HG03565 (cell line): ENCODE measurements at regions not wholly inside any gene's neighbourhood (a gene's known extent, or its start where the extent isn't known, plus 50 kb on each side); places are given as distances from the start of the nearest gene placed in this dataset.

ENCODE experiments used
- ATAC-seq: cut with Tn5 transposase; IDR thresholded peaks from one replicate; pipeline ENCODE4 v1.9.1; 2021; ENCODE audit warnings: mild to moderate bottlenecking, moderate library complexity; ENCODE audit not compliant: unreplicated experiment

DNA sequence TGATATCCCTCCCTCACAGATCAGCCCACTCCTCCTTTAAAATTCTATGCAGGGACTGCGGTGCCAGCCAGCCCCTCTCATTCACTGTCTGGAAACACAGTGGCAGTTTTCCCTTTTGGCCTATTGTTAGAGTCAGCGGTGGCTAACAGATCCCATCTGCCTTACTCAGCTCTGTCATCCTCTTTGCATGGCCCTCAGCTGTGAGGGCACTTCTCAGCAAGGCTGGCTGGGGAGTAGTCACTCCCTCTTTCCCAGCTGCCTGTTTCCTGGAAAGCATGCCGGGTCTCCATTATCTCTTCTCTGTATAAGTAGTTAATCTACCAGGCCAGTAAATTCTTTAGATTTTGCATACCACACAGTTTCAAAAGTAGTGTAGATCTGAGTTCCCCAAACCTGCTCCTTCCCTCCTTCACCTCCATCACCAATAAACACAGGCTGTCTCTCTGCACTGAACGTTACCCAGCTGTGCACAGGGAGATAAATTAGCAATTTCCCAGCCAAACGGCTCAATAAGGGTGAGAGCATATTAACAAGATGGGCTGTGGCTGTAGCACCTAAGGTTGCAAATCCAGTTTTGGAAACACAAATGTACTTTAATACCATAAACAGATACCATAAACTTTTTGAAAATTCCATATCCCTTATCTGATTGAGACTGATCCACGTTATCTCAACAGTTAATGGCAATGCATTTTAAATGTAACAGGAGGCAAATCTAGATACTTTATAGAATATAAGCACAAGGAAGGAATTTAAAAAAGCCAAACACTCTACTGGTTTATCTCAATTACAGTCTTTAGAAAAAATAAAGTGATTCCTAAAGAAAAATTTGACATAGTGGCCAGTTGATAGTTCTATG is 229.3 kb downstream of the ANKRD50 start:
- ATAC-seq: no peak

DNA sequence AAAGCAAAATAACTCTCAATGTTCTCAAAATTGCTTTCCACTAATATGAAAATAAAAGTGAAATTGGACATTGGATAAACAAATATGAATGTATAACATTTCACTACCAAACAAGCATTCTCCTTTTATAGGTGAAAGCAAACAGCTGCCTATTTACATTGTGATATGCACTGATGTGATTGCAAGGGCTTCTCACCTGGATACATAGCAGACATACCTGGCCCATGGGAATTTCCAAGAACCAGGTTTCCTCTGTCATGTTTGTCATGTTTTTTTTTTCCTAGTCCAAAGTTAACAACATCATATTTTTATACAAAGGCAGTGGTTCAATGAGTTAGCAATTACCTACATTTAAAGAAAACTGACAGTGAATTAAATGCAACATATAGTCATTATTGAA is 228.5 kb downstream of the ANKRD50 start:
- ATAC-seq: no peak

DNA sequence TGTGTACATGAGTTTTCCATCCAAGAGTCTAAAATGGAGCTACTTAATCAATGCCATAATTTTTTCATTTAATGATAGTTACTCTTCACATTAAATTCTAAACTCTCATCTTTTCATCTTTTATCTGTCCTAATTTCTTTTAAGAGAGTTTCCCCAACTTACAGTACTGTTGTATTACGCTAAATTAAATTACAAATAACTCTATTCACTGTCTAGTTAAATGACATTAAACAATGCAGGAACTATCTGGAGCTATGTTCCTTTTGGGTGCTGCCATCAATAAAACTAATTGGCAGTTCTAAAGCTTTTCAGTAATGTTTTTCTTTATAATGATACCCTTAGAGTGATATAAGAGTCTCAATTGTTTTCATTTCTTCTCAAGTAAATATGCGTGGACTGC is 227.6 kb downstream of the ANKRD50 start:
- ATAC-seq: no peak

DNA sequence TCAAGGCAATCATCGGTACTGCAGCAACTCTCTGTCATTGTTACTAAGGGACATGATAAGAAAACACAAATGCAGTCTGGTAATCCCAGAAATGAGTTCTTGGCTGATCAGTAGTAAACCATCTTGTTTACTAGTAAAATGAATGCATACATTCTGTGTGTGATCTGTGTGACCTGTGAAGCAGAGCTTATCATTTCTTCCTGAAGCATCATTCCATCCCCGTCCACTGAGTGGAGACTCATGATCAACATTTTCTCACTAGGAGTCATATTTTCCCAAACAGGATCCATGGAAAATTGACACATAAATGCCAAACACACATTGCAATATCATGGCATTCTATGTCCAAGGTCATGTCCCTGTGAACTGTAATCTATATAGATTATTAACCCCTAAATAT is 226.1 kb downstream of the ANKRD50 start:
- no peak for ATAC-seq

DNA sequence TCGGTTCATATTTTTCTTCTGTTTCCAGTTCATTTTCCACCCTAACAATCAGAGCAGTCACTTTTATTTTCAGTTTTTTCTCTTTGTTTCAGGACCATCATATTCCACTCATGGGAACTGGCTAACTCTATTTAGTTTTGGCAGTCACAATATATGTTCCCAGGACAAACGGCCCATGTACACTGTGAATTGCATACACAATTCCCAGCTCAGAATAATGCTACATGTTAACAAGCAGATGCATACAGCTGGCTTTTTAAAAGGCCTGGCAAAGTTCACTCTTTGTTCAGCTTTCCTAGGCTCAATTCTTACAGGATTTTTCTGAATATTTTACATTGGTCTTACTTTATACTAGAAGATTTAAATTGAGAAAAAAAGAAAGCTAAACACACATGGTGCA is 224.9 kb downstream of the ANKRD50 start:
- no peak for ATAC-seq

DNA sequence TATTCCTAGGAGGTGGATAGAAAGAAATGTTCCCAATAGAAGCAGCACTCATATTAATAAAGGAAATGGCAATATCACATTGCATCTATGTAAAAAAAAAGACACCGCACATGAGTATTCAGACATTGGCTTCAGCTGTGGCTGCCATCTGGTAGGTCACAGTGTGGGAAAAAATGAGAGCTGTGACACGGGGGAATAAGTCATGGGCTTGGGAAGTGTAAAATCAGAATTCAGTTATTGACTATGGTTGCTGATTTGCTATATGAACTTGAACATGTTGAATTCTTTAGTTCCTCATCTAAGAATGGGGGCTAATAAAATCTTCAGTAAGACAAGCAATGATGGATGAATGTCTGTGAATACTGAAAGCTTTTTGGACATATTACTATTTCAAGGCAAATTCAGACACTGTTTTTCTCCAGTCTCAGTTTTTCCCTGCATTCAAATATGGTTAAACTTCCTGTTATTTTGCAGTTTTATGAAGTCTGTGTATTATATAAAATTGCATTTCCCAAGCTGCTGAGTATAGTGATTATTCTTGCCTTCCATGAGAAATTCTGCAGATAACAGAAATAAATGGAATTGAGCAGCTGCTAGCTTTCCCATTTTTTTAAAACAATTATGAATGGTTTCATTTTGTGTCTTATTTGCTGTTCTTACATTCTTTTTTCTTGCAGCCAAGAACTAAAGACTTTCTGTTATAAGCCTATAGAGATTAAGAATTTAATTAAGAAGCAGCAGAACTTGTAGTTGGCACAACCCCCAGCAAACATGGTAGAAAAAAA is 221.0 kb downstream of the ANKRD50 start:
- no peak for ATAC-seq

DNA sequence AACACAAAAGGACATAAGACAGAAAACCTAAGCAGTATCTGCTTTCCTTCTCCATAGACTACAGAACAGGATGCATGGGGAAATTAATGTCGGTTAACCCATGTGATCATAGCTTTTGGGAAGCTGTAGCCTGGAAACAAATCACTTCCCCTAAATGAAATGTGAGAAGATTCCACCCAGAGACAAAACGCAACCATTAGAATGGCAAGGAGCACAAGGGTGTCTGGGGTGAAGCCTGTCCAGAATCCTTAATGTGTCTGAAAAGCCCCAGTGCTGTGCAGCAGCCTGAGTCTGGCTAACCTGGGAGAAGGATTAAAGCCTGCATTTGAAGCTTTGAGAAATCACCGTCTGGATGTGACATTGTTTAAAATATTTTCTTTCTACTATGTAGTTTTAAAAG is 213.3 kb downstream of the ANKRD50 start:
- no peak for ATAC-seq

DNA sequence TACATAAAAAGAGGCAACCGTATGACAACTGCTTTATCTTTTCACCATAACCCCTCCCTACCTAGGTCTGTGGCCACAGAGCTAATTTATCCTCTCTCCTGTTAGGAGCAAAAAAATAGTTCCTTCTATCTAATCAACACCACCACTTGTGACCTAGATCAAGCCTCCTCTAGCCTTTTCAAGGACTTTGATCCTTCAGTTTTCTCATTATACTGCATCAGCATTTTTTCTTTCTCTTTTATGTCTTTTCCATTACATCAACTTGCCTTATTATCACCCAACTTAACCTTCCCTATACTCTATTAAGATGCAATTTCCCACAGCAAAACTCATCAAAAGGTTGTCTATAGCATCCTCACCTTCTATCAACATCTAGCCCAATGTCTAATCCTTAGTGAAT is 211.0 kb downstream of the ANKRD50 start:
- no peak for ATAC-seq

DNA sequence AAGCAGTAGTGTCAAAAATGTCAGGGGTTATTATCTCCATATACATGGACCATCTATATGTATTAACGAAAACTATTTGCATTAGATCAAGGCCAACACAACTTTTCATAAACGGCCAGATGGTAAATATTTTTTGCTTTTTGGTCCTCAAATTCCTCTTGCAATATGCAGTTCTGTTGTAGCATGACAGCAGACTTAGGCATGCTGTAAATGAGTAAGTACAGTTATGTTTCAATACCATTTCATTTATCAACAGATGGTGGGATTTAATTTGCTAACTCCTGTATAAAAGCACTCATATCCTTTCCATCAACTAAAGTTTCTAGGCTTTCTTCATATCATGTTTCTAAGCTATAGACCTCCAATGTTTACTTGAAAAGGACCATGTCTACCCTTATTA is 208.1 kb downstream of the ANKRD50 start:
- no peak for ATAC-seq

DNA sequence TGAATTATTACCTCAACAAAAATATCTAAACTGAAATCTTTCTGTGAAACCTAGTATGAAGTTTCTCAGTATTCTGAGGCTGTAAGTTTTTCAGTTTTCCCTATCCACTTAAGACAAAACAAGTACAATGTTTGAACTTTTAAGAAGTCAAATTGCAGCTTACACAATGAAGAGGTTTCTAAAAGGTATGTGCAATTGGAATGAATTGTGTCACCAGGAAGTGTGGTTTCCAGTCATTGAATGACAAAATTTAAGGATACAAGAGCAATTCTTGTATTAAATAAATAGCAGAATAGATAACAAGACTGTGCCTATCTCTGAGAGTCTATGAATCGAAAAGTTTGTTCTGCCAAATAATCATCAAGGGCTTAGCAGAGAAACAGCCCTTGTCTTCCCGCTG is 207.3 kb downstream of the ANKRD50 start:
- ATAC-seq: no peak

DNA sequence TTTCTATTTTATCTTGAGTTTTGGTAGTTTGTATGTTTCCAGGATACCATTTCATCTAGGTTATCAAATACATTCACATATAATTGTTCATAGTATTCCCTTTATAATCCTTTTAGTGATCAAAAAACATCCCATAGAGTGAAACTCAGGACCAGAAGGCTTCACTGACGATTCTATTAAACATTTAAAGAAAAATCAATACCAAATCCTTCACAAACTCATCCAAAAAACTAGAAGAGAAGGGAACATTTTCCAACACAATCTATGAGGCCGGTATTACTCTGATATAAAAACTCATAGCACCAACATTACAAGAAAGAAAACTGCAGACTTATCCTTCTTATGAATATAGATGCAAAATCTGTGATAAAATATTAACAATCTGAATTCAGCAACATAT is 203.4 kb downstream of the ANKRD50 start:
- ATAC-seq: no peak

DNA sequence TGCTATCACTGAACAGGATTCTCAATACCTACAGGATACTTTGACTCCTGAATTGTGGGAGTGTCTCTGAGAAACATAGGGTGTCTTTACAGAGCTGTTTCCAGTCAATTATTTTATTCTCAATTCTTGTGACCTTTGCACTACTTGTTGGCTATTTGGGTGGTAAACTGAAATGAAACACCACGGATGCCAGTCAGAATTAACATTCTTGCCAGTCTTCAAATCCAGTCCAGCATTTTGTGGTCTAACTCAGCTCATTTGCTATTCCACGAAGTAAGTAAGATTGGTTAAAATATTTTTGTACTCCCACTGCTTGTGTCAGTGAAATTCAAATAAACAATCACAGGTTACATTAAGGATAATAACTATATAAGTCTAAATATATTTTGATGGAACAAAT is 197.9 kb downstream of the ANKRD50 start:
- no peak for ATAC-seq

DNA sequence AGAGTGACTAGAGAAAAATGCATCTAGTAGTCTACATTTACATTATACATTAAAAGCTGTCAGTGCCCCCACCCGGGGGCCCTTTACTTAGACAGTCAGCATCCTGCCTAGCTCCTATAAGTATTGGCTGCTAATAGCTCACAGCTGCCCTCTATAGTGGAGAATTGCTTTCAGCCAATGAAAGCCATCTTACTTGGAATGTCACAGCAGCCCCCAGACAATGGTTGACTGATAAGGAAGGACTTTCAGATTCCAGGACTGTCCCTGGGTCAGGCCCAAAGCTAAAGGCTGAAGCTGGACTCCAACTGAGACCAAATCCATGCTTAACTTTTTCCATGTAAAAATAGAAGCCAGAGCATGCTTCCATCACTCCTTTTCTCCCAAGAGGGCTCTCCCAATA is 196.9 kb downstream of the ANKRD50 start:
- ATAC-seq: no peak

DNA sequence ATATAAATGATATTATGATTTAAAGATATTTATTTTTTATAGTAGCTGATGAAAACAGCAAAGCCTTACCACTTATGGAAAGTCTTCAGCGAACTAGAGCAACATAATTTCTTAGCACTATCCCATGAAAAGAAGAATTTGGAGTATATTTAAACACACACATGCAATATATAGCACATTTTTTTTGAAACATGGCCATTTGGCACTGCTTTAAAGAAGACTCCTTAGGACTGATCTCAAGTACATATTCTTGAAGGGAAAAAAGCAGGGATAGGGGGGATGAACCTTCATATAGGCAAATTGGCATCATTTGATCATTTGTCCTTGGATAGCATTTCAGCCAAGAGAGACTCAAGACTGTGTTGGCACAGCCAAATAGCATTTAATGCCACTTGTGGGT is 193.3 kb downstream of the ANKRD50 start:
- no peak for ATAC-seq

DNA sequence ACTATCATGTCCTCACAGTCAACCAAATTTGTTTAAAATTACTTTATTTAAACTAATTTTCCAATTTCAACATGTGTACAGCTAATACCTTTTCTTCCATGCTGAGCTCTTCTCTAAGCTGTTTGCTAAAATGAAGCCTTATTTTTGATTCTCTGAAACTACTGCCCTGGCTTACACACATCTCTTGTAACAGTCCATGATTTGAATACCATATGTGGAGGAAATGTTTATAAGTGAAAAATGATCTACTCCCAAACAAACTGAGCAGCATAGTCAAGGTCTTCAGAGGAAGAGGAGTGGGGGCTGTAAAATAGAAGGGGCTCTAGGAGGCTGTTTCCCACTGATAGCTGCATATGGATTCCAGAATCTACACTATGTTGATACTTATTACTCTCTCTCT is 188.7 kb downstream of the ANKRD50 start:
- ATAC-seq: no peak

DNA sequence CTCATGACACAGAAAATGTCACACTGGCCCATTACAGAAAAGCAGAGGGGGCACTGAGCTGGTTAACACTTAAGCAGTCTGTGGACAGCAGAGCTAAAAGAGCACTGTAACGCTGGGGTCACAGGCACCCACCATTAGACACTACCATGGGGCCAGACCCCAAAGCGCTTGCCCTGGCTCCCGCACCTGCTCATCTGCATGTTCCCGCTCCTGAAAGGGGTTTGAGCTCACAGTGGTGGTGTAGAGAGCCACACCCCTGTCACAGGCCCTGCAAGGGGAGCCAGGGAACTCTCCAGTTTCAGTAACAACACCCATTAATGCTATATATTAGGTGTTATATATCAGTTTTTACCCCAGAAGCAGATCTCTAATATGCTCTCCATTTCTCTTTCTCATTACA is 187.0 kb downstream of the ANKRD50 start:
- ATAC-seq: no peak

DNA sequence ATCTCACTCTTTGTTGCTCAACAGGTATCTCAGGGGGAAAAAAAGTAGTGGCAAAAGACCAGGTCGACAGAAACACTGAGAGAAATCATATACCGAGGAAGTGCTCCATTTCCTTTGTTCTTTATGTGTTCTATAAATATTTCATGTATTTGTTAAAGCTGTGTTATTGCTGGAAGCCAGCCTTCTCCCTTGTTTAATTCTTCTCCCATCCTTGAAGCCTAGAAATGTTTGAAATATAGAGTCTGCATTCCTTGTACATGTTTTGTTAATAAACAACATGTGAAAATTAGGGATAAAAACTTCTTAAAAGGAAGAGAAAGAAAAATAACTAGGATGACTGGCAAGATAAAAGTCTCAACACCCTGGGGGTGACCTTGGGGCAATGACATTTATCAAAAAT is 186.2 kb downstream of the ANKRD50 start:
- no peak for ATAC-seq

DNA sequence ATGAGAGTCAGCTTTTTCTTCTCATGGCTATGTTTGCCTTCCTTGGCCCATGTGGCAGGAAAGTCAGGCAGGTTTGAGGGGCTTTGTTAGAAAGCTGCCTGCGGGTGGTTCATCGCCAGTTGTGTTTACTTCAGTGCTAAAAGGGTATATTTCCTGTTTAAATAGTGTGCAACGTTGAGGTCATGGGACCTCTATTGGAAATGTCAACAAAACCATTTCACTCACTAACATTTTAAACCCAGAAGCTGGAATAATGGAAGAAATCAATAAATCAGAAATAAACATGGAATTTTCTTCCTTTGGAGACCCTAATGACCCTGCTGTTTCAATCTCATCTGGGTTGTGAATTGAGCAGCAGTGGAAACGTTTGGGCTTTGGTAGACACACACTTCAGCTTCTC is 185.8 kb downstream of the ANKRD50 start:
- no peak for ATAC-seq

DNA sequence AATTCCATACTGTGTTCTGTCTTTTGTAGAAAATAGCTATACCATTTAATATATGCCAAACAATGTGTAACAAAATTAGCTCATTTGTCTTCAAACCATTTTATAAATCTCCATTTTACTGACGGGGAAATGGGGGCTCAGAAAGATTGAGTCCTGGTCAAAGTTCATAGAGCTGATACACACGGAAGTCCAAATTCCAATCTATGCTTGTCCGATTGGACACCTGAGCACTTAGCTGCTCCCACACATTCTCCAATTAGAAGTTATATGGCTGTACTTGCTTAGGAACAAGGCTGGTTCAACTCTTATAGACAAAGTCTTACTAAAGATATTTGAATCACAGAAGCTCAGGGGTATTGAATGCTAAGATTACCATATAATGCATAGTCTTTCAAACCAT is 185.2 kb downstream of the ANKRD50 start:
- no peak for ATAC-seq

DNA sequence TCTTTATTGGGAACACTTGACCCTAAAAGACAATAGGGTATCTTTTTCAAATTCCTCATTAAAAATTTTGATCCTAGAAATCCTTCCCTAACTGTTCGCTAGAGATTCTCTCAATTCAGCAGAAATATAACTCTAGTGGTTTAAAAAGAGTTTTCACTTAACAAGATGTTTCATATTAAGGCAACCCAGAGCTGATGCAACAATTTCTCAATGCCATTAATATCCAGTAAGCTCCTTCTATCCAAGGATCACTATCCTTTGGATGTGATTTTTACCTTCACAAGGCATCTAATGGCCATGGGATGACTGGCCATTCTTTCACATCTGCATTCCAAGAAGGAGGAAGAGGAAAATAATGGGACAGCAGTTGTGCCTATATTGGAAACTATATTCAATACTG is 183.4 kb downstream of the ANKRD50 start:
- ATAC-seq: no peak

DNA sequence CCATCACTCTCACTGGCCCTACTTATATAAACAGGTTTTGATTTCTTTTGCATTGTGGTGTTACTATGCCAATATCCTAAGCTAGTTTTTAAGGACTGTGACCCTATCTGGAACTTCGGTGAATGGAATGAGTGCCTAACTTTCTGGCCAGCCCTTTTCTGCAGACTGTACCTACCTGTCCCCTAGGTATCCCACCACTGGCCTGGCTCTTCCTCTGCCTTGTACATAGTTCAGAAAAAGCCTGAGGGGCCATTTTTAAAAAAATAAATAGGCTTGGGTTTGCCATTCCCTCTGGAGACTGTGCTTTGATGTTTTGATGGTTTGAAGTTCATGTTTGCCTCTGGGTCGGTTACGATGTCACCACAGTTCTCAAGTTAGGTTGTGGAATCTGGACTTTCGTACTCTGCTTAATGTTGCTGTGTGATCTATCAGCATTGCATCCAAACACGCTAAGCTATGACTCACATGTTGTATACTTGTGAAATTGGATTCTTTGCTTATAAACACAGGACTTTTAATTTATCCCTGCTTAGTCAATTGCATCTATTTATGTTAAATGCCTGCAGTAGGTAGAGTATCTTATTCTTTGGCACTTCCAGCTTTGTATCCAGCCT is 182.0 kb downstream of the ANKRD50 start:
- ATAC-seq: no peak

DNA sequence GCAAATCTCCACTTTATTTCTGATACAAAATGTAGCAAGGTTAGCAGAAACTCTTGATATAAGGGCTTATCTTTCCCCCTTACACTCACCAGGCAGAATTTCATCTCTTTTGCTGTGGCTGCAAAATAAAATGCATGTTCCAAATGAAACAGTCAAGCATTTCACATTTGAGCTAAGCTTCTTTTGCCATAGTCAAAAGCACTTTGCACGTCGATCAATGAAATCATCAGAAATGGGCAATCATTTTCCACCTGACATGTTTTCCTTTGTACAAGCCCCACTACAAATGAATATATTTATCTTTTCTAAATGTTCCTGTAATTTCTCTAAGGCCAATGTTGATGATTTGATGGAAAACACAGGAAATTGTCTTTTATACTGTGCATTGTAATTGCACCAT is 178.4 kb downstream of the ANKRD50 start:
- no peak for ATAC-seq
